GM10248 (cell line): ENCODE measurements at regions not wholly inside any gene's neighbourhood (a gene's known extent, or its start where the extent isn't known, plus 50 kb on each side); places are given as distances from the start of the nearest gene placed in this dataset.

Experiments used
- CTCF ChIA-PET: fragments of 300-600 bp; sonication (Branson Sonifier 250); formaldehyde crosslinking; extraction: SDS; loops from one replicate; lab custom pipeline; 2021; ENCODE audit warnings: antibody characterized with exemption; lab: Yijun Ruan, JAX
- POLR2A ChIA-PET: fragments of 350-650 bp; sonication (Branson Sonifier 250); formaldehyde crosslinking; extraction: SDS; loops from one replicate; lab custom pipeline; 2020; ENCODE audit warnings: antibody characterized with exemption; lab: Yijun Ruan, JAX
- DNase-seq: peaks from one replicate; pipeline ENCODE4 v3.0.0; 2012; ENCODE audit errors: extremely low spot score
- CTCF ChIP-seq: IDR thresholded peaks from 2 replicates; pipeline ENCODE4 v1.5.1; 2012; ENCODE audit warnings: mild to moderate bottlenecking, low read depth; ENCODE audit errors: extremely low read depth, missing control alignments, control extremely low read depth

GRCh38 chr16:60563166-60563565 lies 1473.1 kb downstream of the CDH8 start:
- no peak for TF ChIP-seq CTCF
- CTCF ChIA-PET, result interaction anchor here (1.0 kb wide), 1 partner anchor 16 kb away, joined by 3 read pairs; no protein-coding TSS in a partner anchor
- POLR2A ChIA-PET, result no interaction called here
- DNase-seq, result no peak

GRCh38 chr16:60558936-60559335 lies 1477.3 kb downstream of the CDH8 start:
- ChIA-PET CTCF (interaction anchor here (1.0 kb wide), 1 partner anchor 9 kb away, joined by 3 read pairs; no protein-coding TSS in a partner anchor), POLR2A (no interaction called here)
- TF ChIP-seq CTCF, result no peak
- no peak for DNase-seq

- no peak for DNase-seq
- CTCF ChIA-PET, result no interaction called here
- POLR2A ChIA-PET, result no interaction called here
- TF ChIP-seq CTCF, result no peak
Measured at GRCh38 chr16:60553090-60553757, 1483.0 kb downstream of the CDH8 start.

GRCh38 chr16:60541535-60541934 lies 1494.7 kb downstream of the CDH8 start:
- DNase-seq, result no peak
- TF ChIP-seq CTCF, result no peak
- CTCF ChIA-PET, result no interaction called here
- POLR2A ChIA-PET, result no interaction called here

GRCh38 chr16:60510941-60511340 lies 1525.3 kb downstream of the CDH8 start:
- ChIA-PET CTCF (interaction anchor here (1.0 kb wide), 1 partner anchor 9 kb away, joined by 3 read pairs; no protein-coding TSS in a partner anchor), POLR2A (no interaction called here)
- TF ChIP-seq CTCF, result no peak
- no peak for DNase-seq

GRCh38 chr16:60510208-60510607 lies 1526.0 kb downstream of the CDH8 start:
- TF ChIP-seq CTCF, result no peak
- CTCF ChIA-PET, result no interaction called here
- DNase-seq, result no peak
- POLR2A ChIA-PET, result no interaction called here
